Esophagus squamous epithelium (tissue), 5 donors: ENCODE measurements at regions not wholly inside any gene's neighbourhood (a gene's known extent, or its start where the extent isn't known, plus 50 kb on each side); places are given as distances from the start of the nearest gene placed in this dataset.

ENCODE experiments used
- DNase-seq: peaks from one replicate; lab custom pipeline; 2025; lab: John Stamatoyannopoulos, UW
- H3K27ac ChIP-seq, 4 donors: fragments of 200-600 bp; sonication (generic); one replicate each; pipeline ENCODE4 v1.5.1; 2016 to 2019; ENCODE audit warnings: mild to moderate bottlenecking in 1 of 4
- H3K27me3 ChIP-seq, 4 donors: fragments of 200-600 bp; sonication (generic); 1 replicate in 3 of 4; 2 replicates in 1 of 4; pipeline versions ENCODE4 v1.5.1 to v1.6.0; 2017 to 2021; ENCODE audit warnings: antibody characterized with exemption in 1 of 4
- H3K36me3 ChIP-seq, 3 donors: fragments of 200-600 bp; sonication (generic); one replicate each; pipeline ENCODE4 v1.5.1; 2016 to 2019
- H3K4me1 ChIP-seq, 3 donors: fragments of 200-600 bp; sonication (generic); one replicate each; pipeline ENCODE4 v1.5.1; 2017 to 2019
- H3K4me3 ChIP-seq, 4 donors: fragments of 200-600 bp; sonication (generic); 1 replicate in 3 of 4; 2 replicates in 1 of 4; pipeline ENCODE4 v1.5.1; 2016 to 2019; ENCODE audit warnings: mild to moderate bottlenecking in 2 of 4, moderate library complexity in 1 of 4
- H3K9me3 ChIP-seq, 3 donors: fragments of 200-600 bp; sonication (generic); one replicate each; pipeline ENCODE4 v1.5.1; 2016 to 2019
- CTCF ChIP-seq, 6 experiments: fragments of 450-650 bp in 4 of 6; fragments of 200-600 bp in 2 of 6; sonication (generic) in 2 of 6; IDR thresholded peaks; one replicate each; pipeline ENCODE4 v1.5.1; 2016 to 2019; ENCODE audit warnings: antibody characterized with exemption in 6 of 6, mild to moderate bottlenecking in 4 of 6, moderate library complexity in 4 of 6
- POLR2A ChIP-seq, 4 donors: fragments of 450-650 bp; IDR thresholded peaks; one replicate each; pipeline ENCODE4 v1.6.1; 2017; ENCODE audit warnings: antibody characterized with exemption in 4 of 4, mild to moderate bottlenecking in 4 of 4, moderate library complexity in 3 of 4
- WGBS, 2 donors: methylation state at CpG; one replicate each; pipeline ENCODE4 v1.1.5; 2018; 5-methylcytosine and 5-hydroxymethylcytosine counted together
- intact Hi-C: fragments of 100-400 bp; cut with DNase I; formaldehyde crosslinking; loops from one replicate; pipeline ENCODE4 v1.15.0; 2022
- donor health status: DM: yes; HTN: yes; CAD: no.

- no peaks in the 10 kb centered on the region for H3K9me3 ChIP-seq
Observed at GRCh38 chr5:98468188-98468869, 305.1 kb upstream of the RGMB start.

GRCh38 chr5:98470747-98471146 is 302.7 kb upstream of the RGMB start:
- Histone ChIP-seq H3K9me3 (no peaks in the 10 kb centered on the region), H3K4me1 (no peaks in the 10 kb centered on the region), H3K4me3 (no peak overlapping the region), H3K36me3 (no peaks in the 10 kb centered on the region), H3K27ac (no peak overlapping the region), H3K27me3 (no peaks in the 10 kb centered on the region)
- WGBS, 2 donors = 65 to 72% methylated on average over 2 of the region's 2 CpGs
- intact Hi-C loops = no loop called here
- no peak for DNase-seq
- no peak for TF ChIP-seq CTCF (IDR thresholded peaks at IDR 0.05)
- TF ChIP-seq POLR2A (IDR thresholded peaks at IDR 0.05) = no peak

More at GRCh38 chr5:98468188-98468869, 305.1 kb upstream of the RGMB start:
- Histone ChIP-seq H3K27me3 (no peaks in the 10 kb centered on the region), H3K36me3 (no peaks in the 10 kb centered on the region), H3K4me3 (no peak overlapping the region), H3K27ac (no peak overlapping the region), H3K4me1 (no peaks in the 10 kb centered on the region)
- no peak for TF ChIP-seq POLR2A (IDR thresholded peaks at IDR 0.05)
- TF ChIP-seq CTCF (IDR thresholded peaks at IDR 0.05) = no peak
- DNase-seq = no peak
- WGBS, 2 donors = 24 to 30% methylated on average over 4 of the region's 4 CpGs
- intact Hi-C loops = no loop called here

- H3K9me3 ChIP-seq = no peaks in the 10 kb centered on the region
Observed at GRCh38 chr5:98471458-98471857, 302.0 kb upstream of the RGMB start.

GRCh38 chr5:98474216-98474615 is 299.2 kb upstream of the RGMB start:
- intact Hi-C loops = no loop called here
- no peak overlapping the region for H3K4me3 ChIP-seq
- no peak for DNase-seq
- no peaks in the 10 kb centered on the region for H3K9me3 ChIP-seq
- TF ChIP-seq CTCF (IDR thresholded peaks at IDR 0.05) (no peak), POLR2A (IDR thresholded peaks at IDR 0.05) (no peak)
- no peaks in the 10 kb centered on the region for H3K36me3 ChIP-seq
- no peaks in the 10 kb centered on the region for H3K4me1 ChIP-seq
- WGBS, 2 donors = 70 to 92% methylated on average over 2 of the region's 2 CpGs
- H3K27ac ChIP-seq = no peak overlapping the region
- H3K27me3 ChIP-seq = no peaks in the 10 kb centered on the region

More at GRCh38 chr5:98471458-98471857, 302.0 kb upstream of the RGMB start:
- WGBS, 2 donors = 95 to 97% methylated on average over 2 of the region's 2 CpGs
- no peaks in the 10 kb centered on the region for H3K36me3 ChIP-seq
- no peak overlapping the region for H3K4me3 ChIP-seq
- no peak for TF ChIP-seq CTCF (IDR thresholded peaks at IDR 0.05)
- TF ChIP-seq POLR2A (IDR thresholded peaks at IDR 0.05) = no peak
- H3K27ac ChIP-seq = no peak overlapping the region
- no peaks in the 10 kb centered on the region for H3K27me3 ChIP-seq
- DNase-seq = no peak
- H3K4me1 ChIP-seq = no peaks in the 10 kb centered on the region
- intact Hi-C loops = no loop called here

- Histone ChIP-seq H3K36me3 (no peaks in the 10 kb centered on the region), H3K27ac (no peak overlapping the region), H3K27me3 (no peaks in the 10 kb centered on the region), H3K4me1 (no peaks in the 10 kb centered on the region), H3K4me3 (no peak overlapping the region), H3K9me3 (no peaks in the 10 kb centered on the region)
- TF ChIP-seq CTCF (IDR thresholded peaks at IDR 0.05) (no peak), POLR2A (IDR thresholded peaks at IDR 0.05) (no peak)
- 83 to 95% methylated on average over 3 of the region's 3 CpGs for WGBS, 2 donors
- DNase-seq = no peak
- intact Hi-C loops = no loop called here
Observed at GRCh38 chr5:98474782-98475181, 298.7 kb upstream of the RGMB start.
